GM12865 (cell line): ENCODE measurements at regions not wholly inside any gene's neighbourhood (a gene's known extent, or its start where the extent isn't known, plus 50 kb on each side); places are given as distances from the start of the nearest gene placed in this dataset.

Source experiments
- DNase-seq: peaks from one replicate; pipeline ENCODE4 v3.0.0; 2010; ENCODE audit warnings: low read depth
- H3K4me3 ChIP-seq: 2 replicates; pipeline ENCODE4 v1.5.1; 2011; ENCODE audit warnings: mild to moderate bottlenecking, low read depth, low read length, control low read depth
- CTCF ChIP-seq: IDR thresholded peaks from 2 replicates; pipeline ENCODE4 v1.5.1; 2011; ENCODE audit warnings: low read length, control low read depth, low read depth, inconsistent platforms; ENCODE audit not compliant: insufficient read depth; ENCODE audit errors: missing control alignments

GRCh38 chr18:56109757-56110156 lies 521.8 kb upstream of the TCF4 start:
- TF ChIP-seq CTCF = no peak
- DNase-seq = no peak
- H3K4me3 ChIP-seq = no peak overlapping the region

DNA sequence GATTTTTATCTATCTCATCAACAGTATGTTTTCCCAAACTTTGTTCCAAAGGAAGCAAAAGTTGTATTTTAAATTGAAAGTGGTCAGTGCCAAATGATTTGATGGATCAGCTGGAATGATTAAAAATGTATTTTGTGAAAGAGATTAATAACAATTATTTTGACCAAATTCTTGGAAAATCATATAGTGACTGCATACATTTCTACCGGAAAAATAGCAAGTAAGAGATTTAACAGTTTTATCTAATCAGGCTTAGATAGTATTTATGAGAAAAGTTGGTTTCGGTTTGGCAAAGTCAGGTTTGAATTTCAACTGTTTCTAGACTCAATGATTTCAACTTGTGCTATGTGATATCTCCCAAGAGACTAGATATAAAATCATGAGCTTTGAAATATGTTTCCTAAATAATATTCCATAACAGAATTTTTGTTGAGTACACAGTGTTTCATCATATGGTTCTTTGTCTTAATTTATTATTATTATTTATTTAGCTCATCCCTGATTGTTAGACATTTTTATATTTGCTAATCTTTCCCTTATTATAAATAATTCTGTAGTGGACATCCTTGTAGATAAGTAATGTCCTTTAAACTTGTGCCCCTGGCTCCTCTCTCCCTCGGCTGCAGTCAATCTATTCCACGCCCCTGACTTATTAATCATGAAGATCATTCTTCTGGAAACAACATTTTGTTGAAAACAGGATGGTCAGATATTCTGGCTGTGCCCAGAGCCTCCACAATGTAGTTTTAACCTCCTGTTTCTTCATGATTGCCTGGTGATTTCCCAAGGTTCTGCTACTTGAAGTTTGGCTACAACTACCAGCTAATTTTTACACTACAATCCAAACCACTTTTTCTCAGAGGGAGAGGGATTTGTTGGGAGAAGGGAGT lies 520.7 kb upstream of the TCF4 start:
- no peak for DNase-seq
- TF ChIP-seq CTCF = no peak
- H3K4me3 ChIP-seq = no peak overlapping the region

- TF ChIP-seq CTCF = no peak
- no peak overlapping the region for H3K4me3 ChIP-seq
- no peak for DNase-seq
Measured at GRCh38 chr18:56107821-56108477, 520.0 kb upstream of the TCF4 start.

DNA sequence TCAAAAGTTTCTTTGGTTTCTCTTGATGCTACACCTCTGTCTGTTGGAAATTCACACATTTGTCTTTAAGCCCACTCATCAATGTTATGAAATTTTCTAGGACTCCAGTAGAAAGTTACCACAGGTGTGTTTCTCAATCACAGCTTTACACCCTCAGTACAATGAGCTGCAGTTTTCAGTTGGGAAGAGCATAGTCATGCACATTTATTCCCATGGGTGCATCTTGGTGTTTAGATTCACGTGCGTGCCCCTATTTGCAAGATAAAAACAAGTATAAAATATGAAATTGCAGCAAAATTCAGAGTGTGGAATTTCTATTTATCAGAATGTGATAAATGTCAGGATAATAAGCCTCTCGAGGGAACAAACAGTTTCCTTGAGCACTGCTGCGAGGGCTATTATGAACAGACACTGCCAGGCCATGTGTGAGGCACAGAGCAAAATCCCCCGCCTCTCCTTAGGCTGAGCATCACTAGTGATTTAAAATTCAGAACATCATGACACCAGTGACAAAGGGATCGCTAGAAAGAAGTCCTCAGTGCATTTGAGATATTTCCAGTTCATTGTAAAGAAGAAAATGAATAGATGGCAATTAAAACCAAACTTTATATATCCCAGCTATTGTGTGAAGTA lies 512.2 kb upstream of the TCF4 start:
- no peak for TF ChIP-seq CTCF
- no peak for DNase-seq
- no peak overlapping the region for H3K4me3 ChIP-seq

DNA sequence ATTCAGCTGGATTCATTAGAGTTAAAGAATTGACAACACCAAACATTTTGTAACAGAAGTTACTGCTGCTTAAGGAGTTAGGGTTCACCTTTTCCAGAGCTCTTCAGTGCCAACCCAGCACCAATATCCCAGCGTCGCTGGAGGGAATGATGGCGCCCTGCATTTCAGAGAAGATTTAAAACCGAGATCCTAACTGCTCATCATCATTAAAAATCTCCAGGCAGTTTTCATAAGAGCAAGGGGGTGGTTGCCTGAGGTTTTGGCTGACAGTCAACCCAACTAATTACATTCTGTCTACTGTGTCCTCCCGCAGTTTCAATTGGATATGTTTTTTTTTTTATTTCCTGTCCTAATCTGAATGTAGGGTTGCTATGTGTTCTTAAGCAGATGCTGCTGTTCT lies 509.6 kb upstream of the TCF4 start:
- TF ChIP-seq CTCF = no peak
- DNase-seq = no peak
- H3K4me3 ChIP-seq = no peak overlapping the region

DNA sequence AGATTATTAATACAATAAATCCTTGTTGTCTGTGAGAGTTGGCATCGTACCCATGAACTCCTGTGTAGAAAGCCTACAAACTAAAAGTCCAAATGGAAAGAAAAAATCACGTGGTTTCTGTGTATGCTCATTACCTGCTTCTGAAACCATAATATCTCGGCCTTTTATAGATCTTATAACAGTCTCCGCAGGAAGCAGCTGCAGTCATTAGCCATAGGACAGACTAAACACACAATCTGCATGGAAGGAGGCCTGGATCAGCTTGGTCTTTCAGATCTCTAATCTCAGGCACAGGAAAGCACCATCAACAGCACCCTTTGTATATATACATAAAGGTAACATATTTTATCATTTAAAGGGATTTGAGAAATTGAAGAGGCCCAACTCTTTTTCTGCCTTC lies 508.9 kb upstream of the TCF4 start:
- TF ChIP-seq CTCF = no peak
- no peak for DNase-seq

More for the DNA sequence above, 508.9 kb upstream of the TCF4 start:
- H3K4me3 ChIP-seq = no peak overlapping the region
